ENCODE measurements at regions not wholly inside any gene's neighbourhood (a gene's known extent, or its start where the extent isn't known, plus 50 kb on each side); places are given as distances from the start of the nearest gene placed in this dataset.

GRCh38 chr6:168939041-168939440 is 314.6 kb downstream of the THBS2 start:
- Histone ChIP-seq H3K4me1 (ENCODE audit: control insufficient read depth, insufficient read depth, low read length) (peaks cover 2% of the 10 kb centered on the region; the same call in 1 of the 2 replicates), H2BK20ac (ENCODE audit: low read depth, low read length) (no peak overlapping the region), H3K9ac (ENCODE audit: low read depth, low read length) (no peak overlapping the region), H4K5ac (ENCODE audit: low read depth, low read length) (no peak overlapping the region), H3K4ac (ENCODE audit: low read depth, low read length) (no peak overlapping the region), H4K20me1 (ENCODE audit: insufficient read depth, low read length) (no peaks in the 10 kb centered on the region), H3K18ac (ENCODE audit: low read depth, low read length) (no peak overlapping the region), H3K27me3 (ENCODE audit: control insufficient read depth, insufficient read depth, low read length) (peaks cover 8% of the 10 kb centered on the region), H4K8ac (ENCODE audit: low read depth in 2 of 2, low read length in 2 of 2) (no peak overlapping the region), H4K91ac (ENCODE audit: insufficient read depth, low read depth, low read length) (no peak overlapping the region), H3K79me1 (ENCODE audit: low read depth in 1 of 2, low read length in 2 of 2) (no peaks in the 10 kb centered on the region), H3K9me3 (ENCODE audit: control insufficient read depth, insufficient read depth, low read length) (no peaks in the 10 kb centered on the region), H3K4me3 (ENCODE audit: insufficient read depth, low read depth, low read length) (no peak overlapping the region), H2BK120ac (ENCODE audit: low read depth, low read length) (no peak overlapping the region), H3K56ac (ENCODE audit: extremely low read depth, insufficient read depth, low read length) (no peak overlapping the region), H2BK5ac (ENCODE audit: low read depth, low read length, poor library complexity, severe bottlenecking) (no peak overlapping the region), H3K4me2 (ENCODE audit: low read depth, low read length) (no peak overlapping the region), H3K23ac (ENCODE audit: low read depth, low read length) (no peak overlapping the region), H3K36me3 (ENCODE audit: control insufficient read depth, insufficient read depth, low read length) (no peaks in the 10 kb centered on the region), H3K14ac (replicated peaks; ENCODE audit: low read depth, low read length) (no peak overlapping the region), H3K9me1 (ENCODE audit: insufficient read depth, low read length) (no peaks in the 10 kb centered on the region), H2AK9ac (replicated peaks; ENCODE audit: low read depth, low read length, poor library complexity) (no peak overlapping the region), H3K27ac (ENCODE audit: insufficient read depth, low read length) (no peak overlapping the region), H2AK5ac (ENCODE audit: low read depth, low read length) (no peak overlapping the region), H2AFZ (replicated peaks; ENCODE audit: low read length, poor library complexity) (no peak overlapping the region), H2BK15ac (ENCODE audit: low read depth, low read length) (no peak overlapping the region)
- TF ChIP-seq CHD1 (IDR thresholded peaks at IDR 0.05; ENCODE audit: low read depth, low read length) (no peak), RAD21 (IDR thresholded peaks at IDR 0.05; ENCODE audit: low read length) (no peak)
- 0% methylated on average over 1 of the region's 4 CpGs; no CpG with 5 or more reads in 1 of the 2 experiments for WGBS, 2 experiments (ENCODE audit: extremely low coverage in 2 of 2, insufficient read length in 1 of 2)
- ATAC-seq (ENCODE audit: low read depth) (no peak), DNase-seq (no peak)
- CTCF ChIA-PET = no interaction called here
- dilution Hi-C loops (cut with HindIII; ENCODE audit: low sequenced_read_pairs, unreplicated experiment) = no loop called here
- in situ Hi-C loops (cut with MboI; ENCODE audit: low sequenced_read_pairs) = no loop called here
- intact Hi-C loops (cut with micrococcal nuclease) = no loop called here
- no TSS peak for BruUV-seq (replicated peaks)
- POLR2A ChIA-PET (ENCODE audit: unreplicated experiment) = no interaction called here
